Fibroblast of lung (primary cell): ENCODE measurements at regions not wholly inside any gene's neighbourhood (a gene's known extent, or its start where the extent isn't known, plus 50 kb on each side); places are given as distances from the start of the nearest gene placed in this dataset.

Experiments
- DNase-seq, 2 donors: peaks; one replicate each; pipeline versions ENCODE4 v3.0.0 to v3.0.0-alpha.2; 2010; ENCODE audit warnings: low read depth in 2 of 2
- H2AFZ ChIP-seq: 2 replicates; pipeline ENCODE4 v1.5.1; 2012; ENCODE audit warnings: low read length, control low read depth, inconsistent platforms
- H3K27ac ChIP-seq: 2 replicates; pipeline ENCODE4 v1.5.1; 2011; ENCODE audit warnings: low read length, control low read depth; ENCODE audit not compliant: insufficient read depth
- H3K27me3 ChIP-seq: 2 replicates; pipeline ENCODE4 v1.5.1; 2011; ENCODE audit warnings: mild to moderate bottlenecking, low read length; ENCODE audit not compliant: control insufficient read depth, insufficient read depth
- H3K36me3 ChIP-seq: 2 replicates; pipeline ENCODE4 v1.5.1; 2011; ENCODE audit warnings: low read length; ENCODE audit not compliant: control insufficient read depth, insufficient read depth
- H3K4me1 ChIP-seq: 2 replicates; pipeline ENCODE4 v1.5.1; 2011; ENCODE audit warnings: low read length; ENCODE audit not compliant: control insufficient read depth, insufficient read depth; ENCODE audit errors: extremely low read depth
- H3K4me2 ChIP-seq: 2 replicates; pipeline ENCODE4 v1.5.1; 2011; ENCODE audit warnings: low read length, control low read depth; ENCODE audit not compliant: insufficient read depth; ENCODE audit errors: extremely low read depth
- H3K4me3 ChIP-seq, 4 experiments: fragments of 200-600 bp in 1 of 4; sonication (generic) in 1 of 4; replicated peaks in 1 of 4; 2 replicates each; pipeline ENCODE4 v1.5.1; 2011 to 2016; ENCODE audit warnings: low read length in 4 of 4, low read depth in 3 of 4, mild to moderate bottlenecking in 3 of 4, control low read depth in 2 of 4, inconsistent platforms in 1 of 4, mixed read lengths in 1 of 4; ENCODE audit not compliant: insufficient read depth in 1 of 4; ENCODE audit errors: control extremely low read depth in 1 of 4
- H3K79me2 ChIP-seq: 2 replicates; pipeline ENCODE4 v1.5.1; 2012; ENCODE audit warnings: mild to moderate bottlenecking, low read length, inconsistent platforms; ENCODE audit not compliant: control insufficient read depth, insufficient read depth
- H3K9ac ChIP-seq: 2 replicates; pipeline ENCODE4 v1.5.1; 2011; ENCODE audit warnings: mild to moderate bottlenecking, low read length, control low read depth; ENCODE audit not compliant: insufficient read depth
- H3K9me3 ChIP-seq: 2 replicates; pipeline ENCODE4 v1.5.1; 2012; ENCODE audit warnings: low read depth, low read length; ENCODE audit not compliant: control insufficient read depth, insufficient read depth
- H4K20me1 ChIP-seq: 2 replicates; pipeline ENCODE4 v1.5.1; 2011; ENCODE audit warnings: low read length; ENCODE audit not compliant: control insufficient read depth, insufficient read depth; ENCODE audit errors: extremely low read depth
- CTCF ChIP-seq, 2 donors: IDR thresholded peaks in 1 of 2; conservative IDR thresholded peaks in 1 of 2; 1 replicate in 1 of 2; 2 replicates in 1 of 2; pipeline ENCODE4 v1.5.1; 2011 to 2012; ENCODE audit warnings: low read length in 2 of 2, control low read depth in 1 of 2, inconsistent platforms in 1 of 2, low read depth in 1 of 2, mild to moderate bottlenecking in 1 of 2
- EZH2 ChIP-seq: IDR thresholded peaks from 2 replicates; pipeline ENCODE4 v1.5.1; 2012; ENCODE audit warnings: low read length, control low read depth, mild to moderate bottlenecking; ENCODE audit errors: missing control alignments

- H3K9me3 ChIP-seq, result no peaks in the 10 kb centered on the region
- no peaks in the 10 kb centered on the region for H3K36me3 ChIP-seq
- no peak overlapping the region for H3K9ac ChIP-seq
- no peaks in the 10 kb centered on the region for H4K20me1 ChIP-seq
- no peak overlapping the region for H3K4me3 ChIP-seq
- TF ChIP-seq CTCF (conservative IDR thresholded peaks at IDR 0.05 in 1 of 2, IDR thresholded peaks at IDR 0.05 in 1 of 2; ENCODE audit: low read depth in 1 of 2, low read length in 2 of 2) (no peak), EZH2 (no peak)
- no peaks in the 10 kb centered on the region for H3K79me2 ChIP-seq
- H3K4me2 ChIP-seq, result no peak overlapping the region
- no peaks in the 10 kb centered on the region for H3K27me3 ChIP-seq
- no peak overlapping the region for H2AFZ ChIP-seq
- no peak overlapping the region for H3K27ac ChIP-seq
- no peaks in the 10 kb centered on the region for H3K4me1 ChIP-seq
- DNase-seq, result no peak
These were observed 246.5 kb upstream of the C1orf174 start for GRCh38 chr1:4146614-4147013.

- no peak overlapping the region for H3K4me3 ChIP-seq
- no peak overlapping the region for H3K9ac ChIP-seq
- H3K27ac ChIP-seq, result no peak overlapping the region
- H3K79me2 ChIP-seq, result no peaks in the 10 kb centered on the region
- no peak overlapping the region for H3K4me2 ChIP-seq
- no peaks in the 10 kb centered on the region for H4K20me1 ChIP-seq
- no peaks in the 10 kb centered on the region for H3K36me3 ChIP-seq
- no peaks in the 10 kb centered on the region for H3K9me3 ChIP-seq
- H2AFZ ChIP-seq, result no peak overlapping the region
- no peaks in the 10 kb centered on the region for H3K4me1 ChIP-seq
- DNase-seq, result no peak
- H3K27me3 ChIP-seq, result no peaks in the 10 kb centered on the region
- TF ChIP-seq CTCF (conservative IDR thresholded peaks at IDR 0.05 in 1 of 2, IDR thresholded peaks at IDR 0.05 in 1 of 2; ENCODE audit: low read depth in 1 of 2, low read length in 2 of 2) (no peak), EZH2 (no peak)
These were observed 247.4 kb upstream of the C1orf174 start for GRCh38 chr1:4147509-4147908.

- Histone ChIP-seq H3K4me3 (no peak overlapping the region), H3K4me2 (no peak overlapping the region), H4K20me1 (no peaks in the 10 kb centered on the region), H3K9ac (no peak overlapping the region), H3K27me3 (no peaks in the 10 kb centered on the region), H2AFZ (no peak overlapping the region), H3K36me3 (no peaks in the 10 kb centered on the region), H3K9me3 (no peaks in the 10 kb centered on the region), H3K79me2 (no peaks in the 10 kb centered on the region), H3K27ac (no peak overlapping the region), H3K4me1 (no peaks in the 10 kb centered on the region)
- DNase-seq, result no peak
- TF ChIP-seq EZH2 (no peak), CTCF (conservative IDR thresholded peaks at IDR 0.05 in 1 of 2, IDR thresholded peaks at IDR 0.05 in 1 of 2; ENCODE audit: low read depth in 1 of 2, low read length in 2 of 2) (no peak)
These were observed 249.2 kb upstream of the C1orf174 start for GRCh38 chr1:4149281-4149680.
